ENCODE measurements at regions not wholly inside any gene's neighbourhood (a gene's known extent, or its start where the extent isn't known, plus 50 kb on each side); places are given as distances from the start of the nearest gene placed in this dataset.

- TF ChIP-seq GATA3 (IDR thresholded peaks at IDR 0.05; ENCODE audit: low read depth, low read length) = no peak
- TF ChIP-seq GATA2 (IDR thresholded peaks at IDR 0.05; ENCODE audit: low read depth, low read length) = no peak
These were observed 247.9 kb upstream of the BTG1 start for GRCh38 chr12:92393504-92393903.
